ENCODE measurements at regions not wholly inside any gene's neighbourhood (a gene's known extent, or its start where the extent isn't known, plus 50 kb on each side); places are given as distances from the start of the nearest gene placed in this dataset.
"Not testable (repeated sequence)": the region's sequence is repeated elsewhere in the genome, so short reads cannot be mapped to it uniquely, and the experiment has no call there.

GRCh38 chr9:40939201-40939887 lies 189.1 kb downstream of the FOXD4L6 start:
- H3K36me3 ChIP-seq (ENCODE audit: control insufficient read depth in 2 of 3, insufficient read depth in 3 of 3, low read length in 3 of 3); FAIRE-seq; H3K4me1 ChIP-seq (ENCODE audit: control insufficient read depth in 2 of 3, insufficient read depth in 2 of 3, low read depth in 1 of 3, low read length in 3 of 3); intact Hi-C loops (cut with DNase I); H3K27ac ChIP-seq (ENCODE audit: low read depth in 2 of 2, low read length in 2 of 2); H3K4me3 ChIP-seq (ENCODE audit: low read length in 3 of 3); H3K9ac ChIP-seq (ENCODE audit: low read length in 3 of 3); DNase-seq; H3K27me3 ChIP-seq (ENCODE audit: control insufficient read depth, insufficient read depth, low read length): not testable (repeated sequence)
- H3K9me3 ChIP-seq (ENCODE audit: control insufficient read depth in 2 of 3, insufficient read depth in 1 of 3, low read length in 3 of 3): peaks cover 2 to 19% (median 8%) of the 10 kb centered on the region in 3 donors

- no peaks in the 10 kb centered on the region for H3K4me1 ChIP-seq (ENCODE audit: control insufficient read depth in 2 of 3, insufficient read depth in 2 of 3, low read depth in 1 of 3, low read length in 3 of 3)
- H3K4me3 ChIP-seq (ENCODE audit: low read length in 3 of 3): no peak overlapping the region
- DNase-seq: no peak
- H3K9me3 ChIP-seq (ENCODE audit: control insufficient read depth in 2 of 3, insufficient read depth in 1 of 3, low read length in 3 of 3): peaks cover 8 to 34% (median 11%) of the 10 kb centered on the region in 3 donors
- H3K27me3 ChIP-seq (ENCODE audit: control insufficient read depth, insufficient read depth, low read length): no peaks in the 10 kb centered on the region
- H3K9ac ChIP-seq (ENCODE audit: low read length in 3 of 3): no peak overlapping the region
- FAIRE-seq: no peak
- no peak overlapping the region for H3K27ac ChIP-seq (ENCODE audit: low read depth in 2 of 2, low read length in 2 of 2)
- TF ChIP-seq, protein P1, sequence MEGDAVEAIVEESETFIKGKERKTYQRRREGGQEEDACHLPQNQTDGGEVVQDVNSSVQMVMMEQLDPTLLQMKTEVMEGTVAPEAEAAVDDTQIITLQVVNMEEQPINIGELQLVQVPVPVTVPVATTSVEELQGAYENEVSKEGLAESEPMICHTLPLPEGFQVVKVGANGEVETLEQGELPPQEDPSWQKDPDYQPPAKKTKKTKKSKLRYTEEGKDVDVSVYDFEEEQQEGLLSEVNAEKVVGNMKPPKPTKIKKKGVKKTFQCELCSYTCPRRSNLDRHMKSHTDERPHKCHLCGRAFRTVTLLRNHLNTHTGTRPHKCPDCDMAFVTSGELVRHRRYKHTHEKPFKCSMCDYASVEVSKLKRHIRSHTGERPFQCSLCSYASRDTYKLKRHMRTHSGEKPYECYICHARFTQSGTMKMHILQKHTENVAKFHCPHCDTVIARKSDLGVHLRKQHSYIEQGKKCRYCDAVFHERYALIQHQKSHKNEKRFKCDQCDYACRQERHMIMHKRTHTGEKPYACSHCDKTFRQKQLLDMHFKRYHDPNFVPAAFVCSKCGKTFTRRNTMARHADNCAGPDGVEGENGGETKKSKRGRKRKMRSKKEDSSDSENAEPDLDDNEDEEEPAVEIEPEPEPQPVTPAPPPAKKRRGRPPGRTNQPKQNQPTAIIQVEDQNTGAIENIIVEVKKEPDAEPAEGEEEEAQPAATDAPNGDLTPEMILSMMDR (IDR thresholded peaks at IDR 0.05; ENCODE audit: borderline replicate concordance, extremely low read depth, insufficient read depth): no peak
- intact Hi-C loops (cut with DNase I): no loop called here
- H3K36me3 ChIP-seq (ENCODE audit: control insufficient read depth in 2 of 3, insufficient read depth in 3 of 3, low read length in 3 of 3): no peaks in the 10 kb centered on the region
Measured at GRCh38 chr9:40935336-40935735, 193.1 kb downstream of the FOXD4L6 start.

- H3K4me3 ChIP-seq (ENCODE audit: low read length in 3 of 3); H3K36me3 ChIP-seq (ENCODE audit: control insufficient read depth in 2 of 3, insufficient read depth in 3 of 3, low read length in 3 of 3); FAIRE-seq; H3K4me1 ChIP-seq (ENCODE audit: control insufficient read depth in 2 of 3, insufficient read depth in 2 of 3, low read depth in 1 of 3, low read length in 3 of 3); H3K9ac ChIP-seq (ENCODE audit: low read length in 3 of 3); intact Hi-C loops (cut with DNase I); H3K27ac ChIP-seq (ENCODE audit: low read depth in 2 of 2, low read length in 2 of 2); DNase-seq; H3K27me3 ChIP-seq (ENCODE audit: control insufficient read depth, insufficient read depth, low read length): not testable (repeated sequence)
- peaks cover 11 to 42% (median 17%) of the 10 kb centered on the region in 3 donors for H3K9me3 ChIP-seq (ENCODE audit: control insufficient read depth in 2 of 3, insufficient read depth in 1 of 3, low read length in 3 of 3)
Measured at GRCh38 chr9:40934480-40934879, 194.0 kb downstream of the FOXD4L6 start.

DNA sequence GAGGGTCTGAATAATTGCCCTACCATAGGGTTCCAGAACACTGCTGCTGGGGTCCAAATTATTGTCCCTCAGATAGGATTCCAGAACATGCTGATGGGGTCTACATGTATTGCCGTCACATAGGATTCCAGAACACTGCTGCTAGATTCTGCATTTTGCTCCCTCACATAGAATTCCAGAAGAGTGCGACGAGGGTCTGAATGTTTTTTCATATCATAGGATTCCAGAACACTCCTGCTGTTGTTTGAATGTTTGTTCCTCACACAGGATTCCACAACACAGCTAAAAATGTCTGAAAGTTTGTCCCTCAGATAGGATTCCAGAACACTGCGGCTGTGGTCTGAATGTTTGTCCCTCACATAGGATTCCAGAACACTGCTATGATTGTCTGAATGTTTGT lies 198.1 kb downstream of the FOXD4L6 start:
- H3K27ac ChIP-seq (ENCODE audit: low read depth in 2 of 2, low read length in 2 of 2); DNase-seq; H3K27me3 ChIP-seq (ENCODE audit: control insufficient read depth, insufficient read depth, low read length); FAIRE-seq; H3K4me3 ChIP-seq (ENCODE audit: low read length in 3 of 3); H3K9ac ChIP-seq (ENCODE audit: low read length in 3 of 3); intact Hi-C loops (cut with DNase I); H3K4me1 ChIP-seq (ENCODE audit: control insufficient read depth in 2 of 3, insufficient read depth in 2 of 3, low read depth in 1 of 3, low read length in 3 of 3); H3K36me3 ChIP-seq (ENCODE audit: control insufficient read depth in 2 of 3, insufficient read depth in 3 of 3, low read length in 3 of 3): not testable (repeated sequence)
- peaks cover 22 to 73% (median 47%) of the 10 kb centered on the region in 3 donors for H3K9me3 ChIP-seq (ENCODE audit: control insufficient read depth in 2 of 3, insufficient read depth in 1 of 3, low read length in 3 of 3)

DNA sequence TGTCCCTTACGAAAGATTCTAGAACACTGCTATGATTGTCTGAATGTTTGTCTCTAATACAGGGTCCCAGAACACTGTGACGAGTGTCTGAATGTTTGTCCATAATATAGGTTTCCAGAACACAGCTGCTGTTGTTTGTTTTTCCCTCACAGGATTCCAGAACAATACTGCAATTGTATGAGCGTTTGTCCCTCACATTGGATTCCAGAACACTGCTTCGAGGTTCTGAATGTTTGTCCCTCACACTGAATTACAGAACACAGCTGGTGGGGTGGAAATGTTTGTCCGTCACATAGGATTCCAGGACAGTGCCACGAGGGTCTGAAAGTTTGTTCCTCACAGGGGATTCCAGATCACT lies 199.0 kb downstream of the FOXD4L6 start:
- FAIRE-seq; H3K27me3 ChIP-seq (ENCODE audit: control insufficient read depth, insufficient read depth, low read length); DNase-seq; H3K36me3 ChIP-seq (ENCODE audit: control insufficient read depth in 2 of 3, insufficient read depth in 3 of 3, low read length in 3 of 3); H3K4me1 ChIP-seq (ENCODE audit: control insufficient read depth in 2 of 3, insufficient read depth in 2 of 3, low read depth in 1 of 3, low read length in 3 of 3); H3K27ac ChIP-seq (ENCODE audit: low read depth in 2 of 2, low read length in 2 of 2); H3K9ac ChIP-seq (ENCODE audit: low read length in 3 of 3); H3K4me3 ChIP-seq (ENCODE audit: low read length in 3 of 3); intact Hi-C loops (cut with DNase I): not testable (repeated sequence)
- peaks cover 24 to 75% (median 48%) of the 10 kb centered on the region in 3 donors for H3K9me3 ChIP-seq (ENCODE audit: control insufficient read depth in 2 of 3, insufficient read depth in 1 of 3, low read length in 3 of 3)

All from kidney (tissue), 13 donors.